GM19328 (cell line): ENCODE measurements at regions not wholly inside any gene's neighbourhood (a gene's known extent, or its start where the extent isn't known, plus 50 kb on each side); places are given as distances from the start of the nearest gene placed in this dataset.

Experiments
- ATAC-seq: cut with Tn5 transposase; IDR thresholded peaks from one replicate; pipeline ENCODE4 v1.9.1; 2021; ENCODE audit warnings: mild to moderate bottlenecking, moderate library complexity; ENCODE audit not compliant: unreplicated experiment

DNA sequence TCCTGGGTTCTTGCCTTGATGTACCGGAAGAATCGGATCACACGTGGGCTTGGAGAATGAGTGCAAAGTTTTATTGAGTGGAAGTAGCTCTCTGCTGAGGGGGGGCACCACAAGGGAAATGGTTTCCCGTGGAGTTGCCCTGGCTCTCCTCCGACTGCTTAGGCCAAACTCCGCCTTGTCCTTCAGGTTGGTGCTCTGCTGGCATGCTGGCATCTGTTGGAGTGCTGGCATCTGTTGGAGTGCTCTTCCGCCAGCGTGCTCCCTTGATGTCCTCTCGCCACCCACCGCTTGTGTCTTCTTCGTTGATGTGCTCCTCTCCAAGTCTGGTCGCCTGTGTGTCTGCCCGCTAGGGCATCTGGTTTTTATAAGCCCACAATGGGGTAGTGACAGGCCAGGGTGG is 317.1 kb upstream of the HSF2 start:
- ATAC-seq = no peak

DNA sequence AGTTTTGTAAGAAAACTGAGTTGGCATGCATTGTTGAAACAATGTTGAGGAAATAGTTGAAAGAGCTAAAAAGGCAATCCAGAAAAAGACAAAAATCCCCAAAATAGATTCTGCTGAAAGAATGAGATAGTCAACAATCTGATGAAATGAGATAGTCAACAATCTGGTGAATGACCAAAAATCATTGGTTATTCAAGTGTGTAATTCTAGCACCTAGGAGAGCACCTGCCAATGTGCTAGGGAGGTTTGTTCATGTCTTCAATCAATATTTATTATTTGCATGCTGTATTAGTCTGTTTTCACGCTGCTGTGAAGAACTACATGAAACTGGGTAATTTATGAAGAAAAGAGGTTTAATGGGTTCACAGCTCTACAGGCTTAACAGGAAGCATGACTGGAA is 307.1 kb upstream of the HSF2 start:
- no peak for ATAC-seq

DNA sequence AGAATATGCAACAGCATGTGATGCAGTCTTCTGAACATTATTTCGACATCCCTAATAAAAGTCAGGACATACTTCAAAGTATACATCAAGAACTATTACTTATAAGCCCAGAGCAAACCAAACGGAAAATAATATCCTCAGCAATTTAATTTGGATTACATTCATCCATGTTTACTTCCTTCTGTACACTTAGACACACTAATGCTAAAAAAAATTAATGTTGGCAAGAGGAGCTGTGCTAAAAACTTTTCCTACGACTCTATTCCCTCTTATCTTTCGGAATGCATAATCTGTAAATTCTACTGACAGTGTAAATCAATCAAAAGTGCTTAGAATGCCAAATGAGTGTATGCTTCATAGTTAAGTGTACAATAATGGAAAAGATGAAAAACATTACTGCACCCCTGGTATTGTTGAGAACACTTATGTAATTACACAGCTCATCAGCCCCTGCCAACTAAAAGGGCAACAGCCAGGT is 301.2 kb upstream of the HSF2 start:
- no peak for ATAC-seq

DNA sequence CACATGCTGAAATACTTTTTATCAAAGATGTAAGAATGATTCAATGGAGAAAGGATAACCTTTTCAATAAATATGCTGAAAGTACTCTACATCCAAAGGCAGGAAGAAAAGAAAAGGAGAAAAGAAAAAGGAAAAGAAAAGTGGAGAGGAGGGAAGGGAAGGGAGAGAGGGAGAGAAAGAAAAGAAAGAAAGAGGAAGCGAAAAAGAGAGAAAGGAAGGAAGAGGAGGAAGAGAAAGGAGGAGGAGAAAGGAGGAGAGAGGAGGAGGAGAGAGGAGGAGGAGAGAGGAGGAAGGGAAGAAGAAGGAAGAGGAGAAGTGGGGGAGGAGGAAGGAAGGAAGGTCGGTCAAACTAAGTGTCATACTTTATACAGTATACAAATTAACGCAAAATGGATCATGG is 297.4 kb upstream of the HSF2 start:
- ATAC-seq = no peak

DNA sequence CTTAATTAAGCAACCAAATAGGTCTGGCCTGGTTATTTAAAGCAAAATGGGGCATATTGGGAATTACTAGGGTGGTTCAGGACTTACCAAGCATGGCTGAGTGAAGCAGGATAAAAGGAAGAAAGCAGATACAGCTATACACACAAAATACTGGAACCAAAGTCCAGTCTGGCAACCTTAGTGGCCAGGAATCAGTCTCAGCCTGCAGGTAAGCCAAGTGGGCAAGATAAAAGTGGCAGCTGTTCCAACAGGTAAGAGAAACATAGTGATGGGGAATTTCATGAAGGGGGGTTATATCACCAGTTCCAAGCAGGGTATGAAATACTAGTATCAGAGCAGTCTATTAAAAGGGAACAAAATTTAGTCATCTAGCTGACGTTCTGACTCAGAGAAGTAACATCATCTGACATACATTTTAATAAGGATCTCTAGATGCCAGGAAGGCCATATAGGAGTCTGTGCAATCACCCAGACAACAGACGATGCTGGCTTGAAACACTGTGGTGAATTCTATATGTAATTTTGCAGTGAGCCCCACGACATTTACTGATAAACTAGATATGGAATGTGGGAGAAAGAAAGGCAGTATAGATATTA is 292.1 kb upstream of the HSF2 start:
- ATAC-seq = no peak

DNA sequence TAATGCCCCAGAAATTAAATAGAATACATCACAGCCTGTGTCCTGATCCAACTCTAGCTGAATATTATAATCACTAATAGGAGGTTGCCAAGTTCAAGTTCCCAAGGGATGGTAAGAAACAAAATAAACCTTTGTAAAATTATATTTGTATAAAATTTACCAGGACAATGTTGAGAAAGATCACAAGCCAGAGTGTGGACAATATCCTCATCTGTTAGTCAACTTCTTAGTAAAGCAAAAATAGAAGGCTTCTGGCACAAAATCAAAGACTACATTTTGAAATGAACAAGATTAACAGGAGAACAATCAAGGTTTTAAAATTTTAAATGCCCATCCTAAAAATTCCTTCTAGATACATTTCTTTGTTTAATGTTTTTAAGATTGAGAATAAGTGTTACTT is 290.4 kb upstream of the HSF2 start:
- no peak for ATAC-seq

DNA sequence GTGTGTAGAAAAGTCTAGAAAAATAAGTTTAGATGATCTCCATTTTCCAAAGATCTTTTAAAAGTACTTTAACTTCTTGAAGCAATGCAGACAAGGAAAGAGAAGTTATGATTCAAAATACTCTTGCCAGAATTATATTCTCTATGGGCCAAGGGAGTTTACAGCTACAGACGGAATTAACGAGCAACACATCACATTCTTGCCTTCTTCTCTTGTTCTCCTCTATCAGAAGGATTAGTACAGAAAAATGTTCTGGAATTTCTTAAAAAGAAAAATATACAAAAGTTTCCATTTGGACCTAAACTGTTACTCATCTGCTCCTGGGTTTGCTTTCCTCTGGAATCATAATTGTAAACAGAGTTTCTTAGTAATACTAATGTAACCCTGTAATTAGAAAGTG is 284.7 kb upstream of the HSF2 start:
- ATAC-seq = no peak

DNA sequence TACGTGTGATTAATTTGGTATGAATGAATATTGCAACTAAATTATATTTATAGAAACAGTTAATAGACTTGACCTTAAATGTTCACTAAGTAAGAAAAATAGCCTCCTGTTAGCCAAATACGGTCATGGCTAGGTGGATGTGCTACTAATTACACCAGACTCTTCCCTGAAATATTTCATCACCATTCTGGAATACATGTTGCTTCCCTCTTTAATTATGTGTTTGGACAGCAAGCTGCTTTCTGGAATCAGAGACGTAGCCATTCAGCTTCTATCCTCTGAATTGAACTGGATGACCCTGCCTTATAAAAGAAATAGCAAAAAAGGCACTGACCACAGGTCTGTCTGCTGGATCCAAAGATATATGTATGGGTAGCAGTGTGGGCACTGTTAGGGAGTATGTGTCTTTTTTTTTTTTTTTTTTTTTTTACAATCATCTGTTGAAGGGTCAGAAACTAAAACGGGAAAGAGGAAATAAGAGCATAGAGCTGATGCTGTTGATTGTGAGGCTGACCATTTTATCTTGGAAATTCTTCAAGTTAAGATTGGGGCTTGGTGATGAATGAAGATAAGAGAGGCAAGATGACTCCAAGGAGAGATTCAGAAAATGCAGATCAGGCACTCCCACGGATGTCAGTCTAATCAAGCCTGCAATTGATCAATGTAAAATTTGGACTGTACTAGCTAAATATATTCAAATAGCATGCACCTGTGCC is 283.2 kb upstream of the HSF2 start:
- ATAC-seq = no peak

DNA sequence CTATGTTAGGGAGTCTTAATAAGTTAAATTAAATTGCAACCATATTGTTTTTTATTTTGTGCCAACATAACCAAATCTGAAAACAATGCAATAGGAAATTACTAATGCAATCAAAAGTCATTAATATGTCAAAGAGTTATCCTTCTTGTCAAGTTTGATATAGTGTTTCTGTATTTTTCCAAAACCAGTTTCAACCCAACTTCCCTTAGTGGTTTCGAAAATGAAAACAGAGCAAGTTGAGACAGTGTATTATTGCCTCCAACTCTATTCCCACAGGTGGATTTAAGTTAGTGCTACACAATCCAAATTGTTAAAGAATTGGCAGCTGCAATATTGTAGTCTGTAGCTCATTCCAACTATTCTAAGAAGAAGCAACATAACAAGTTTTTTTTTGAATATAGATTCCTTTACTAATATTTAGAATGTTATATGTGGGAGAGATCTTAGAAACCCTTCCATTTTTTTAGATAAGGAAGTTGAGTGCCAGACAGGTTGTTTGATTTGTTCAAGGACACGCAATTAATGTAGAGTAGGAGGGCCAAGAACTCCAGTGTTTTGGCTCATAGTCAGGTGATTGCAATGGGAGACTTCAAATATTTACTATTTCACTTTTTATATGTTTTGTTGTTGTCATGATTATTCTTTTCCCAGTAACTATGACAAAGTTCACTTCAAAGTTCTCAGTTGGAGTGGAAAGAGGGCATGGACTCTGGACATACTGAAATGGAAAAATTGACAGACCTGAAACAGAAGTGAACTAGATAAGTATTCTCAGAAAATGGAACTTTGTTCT is 282.4 kb upstream of the HSF2 start:
- no peak for ATAC-seq

DNA sequence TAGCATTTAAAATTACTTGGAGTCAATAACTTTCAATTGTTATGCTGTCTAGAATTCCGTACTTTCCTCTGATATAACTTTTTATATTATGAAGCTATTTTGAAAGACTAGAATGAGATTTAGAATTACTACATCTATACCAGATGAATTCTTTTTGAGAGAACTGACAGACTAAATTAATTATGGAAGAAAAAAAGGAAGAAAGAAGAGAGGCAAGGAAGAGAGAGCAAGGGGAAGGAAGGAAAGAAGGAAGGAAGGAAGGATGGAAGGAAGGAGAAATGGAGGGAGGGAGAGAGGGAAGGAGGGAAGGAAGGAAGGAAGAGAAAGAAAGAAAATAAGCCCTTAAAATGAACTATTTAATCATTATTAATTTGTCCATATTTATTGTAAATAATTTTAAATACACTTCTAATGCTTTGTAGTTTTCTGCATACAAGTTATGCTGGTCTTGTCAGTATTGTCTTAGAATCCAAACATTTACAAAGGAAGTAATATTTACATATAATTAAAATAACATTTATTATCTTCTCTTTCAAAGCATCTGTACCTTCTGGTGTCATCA is 280.4 kb upstream of the HSF2 start:
- no peak for ATAC-seq

DNA sequence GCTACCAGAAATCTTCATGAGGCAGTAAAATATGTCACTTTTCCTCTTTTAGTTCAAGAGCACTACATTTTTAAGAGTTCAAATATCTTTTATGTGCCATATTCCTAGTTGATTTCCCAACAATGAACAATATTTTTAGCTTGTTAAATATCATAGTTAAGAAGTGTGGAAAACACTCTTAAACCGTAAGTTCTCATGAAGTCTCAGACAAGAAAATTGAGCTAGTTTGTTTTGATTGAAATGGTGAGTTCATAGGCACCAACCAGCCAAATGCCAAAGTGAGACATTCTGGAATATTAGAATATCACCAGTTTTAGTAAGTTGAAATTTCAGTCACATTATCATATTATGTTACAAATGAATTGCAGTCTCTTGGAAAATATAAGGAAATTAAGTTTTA is 277.2 kb upstream of the HSF2 start:
- ATAC-seq = no peak

DNA sequence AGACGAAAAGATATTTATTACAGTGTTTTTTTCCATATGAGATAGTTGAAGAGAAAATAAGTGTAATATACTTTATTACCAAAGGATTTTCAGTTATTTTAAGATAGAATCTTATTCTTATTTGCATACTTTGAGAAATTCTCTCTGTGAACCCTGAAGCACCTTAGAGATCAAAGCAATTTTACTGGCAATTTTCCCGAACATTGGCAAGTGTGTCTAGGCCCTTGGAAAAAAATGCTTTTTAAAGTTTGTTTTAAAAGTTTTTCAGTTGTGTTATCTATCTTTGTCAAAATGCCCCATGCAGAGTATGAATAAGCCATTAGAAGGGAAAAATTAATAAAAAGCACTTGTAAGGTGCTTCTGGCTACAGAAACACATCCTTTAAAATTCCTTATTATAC is 276.8 kb upstream of the HSF2 start:
- ATAC-seq = no peak

DNA sequence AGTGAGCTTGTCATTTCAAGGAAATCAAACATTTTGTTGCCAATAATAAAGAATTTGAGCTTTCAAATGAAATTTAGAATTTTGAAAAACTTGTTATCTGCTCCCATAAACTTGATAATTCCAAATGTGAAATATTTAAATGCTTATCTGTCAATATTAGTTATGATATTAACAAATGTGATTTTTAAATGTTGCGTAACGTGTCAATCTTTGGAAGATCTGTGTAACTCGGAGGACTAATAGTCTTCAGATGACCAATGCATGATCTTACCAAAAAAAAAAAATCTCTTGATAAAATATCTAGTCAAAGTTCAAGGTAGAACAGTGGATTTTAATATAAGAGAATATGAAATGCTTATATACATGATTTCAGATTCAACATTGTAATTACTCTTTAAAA is 274.5 kb upstream of the HSF2 start:
- ATAC-seq = no peak

DNA sequence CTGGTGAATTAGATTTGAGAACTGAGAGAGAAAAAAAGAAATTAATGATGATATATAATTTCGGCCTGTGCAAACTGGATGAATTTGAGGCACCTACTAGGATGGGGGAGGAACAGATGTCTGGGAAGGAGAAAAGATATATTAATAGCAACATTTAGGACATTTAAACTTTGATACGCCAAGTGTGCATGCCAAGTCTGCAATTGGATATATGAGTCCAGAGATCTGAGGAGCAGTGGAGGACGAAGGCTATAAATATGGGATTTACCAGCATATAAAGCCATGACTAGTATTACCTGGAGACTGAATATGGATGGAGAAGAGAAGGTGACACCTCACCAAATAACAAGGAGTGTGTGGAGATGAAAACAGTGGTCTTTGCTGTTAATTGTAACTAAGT is 272.6 kb upstream of the HSF2 start:
- ATAC-seq = no peak

DNA sequence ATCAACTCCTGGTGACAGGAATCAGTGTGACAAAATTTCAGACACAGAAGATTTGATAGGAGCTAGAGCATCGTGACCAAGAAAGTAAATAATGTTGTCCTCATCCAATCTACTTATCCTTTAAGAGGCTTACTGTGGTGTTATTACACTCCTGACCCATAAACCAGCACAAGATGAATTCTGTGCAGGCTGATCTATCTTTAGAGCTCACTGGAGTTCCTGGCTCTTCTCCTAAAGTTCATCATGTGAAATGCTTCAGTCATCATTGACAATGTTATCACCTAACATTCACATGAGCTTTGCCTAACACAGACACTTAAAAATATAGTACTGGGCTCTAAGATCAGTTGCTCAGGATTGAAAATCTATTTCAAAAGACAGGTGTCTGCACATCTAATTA is 271.0 kb upstream of the HSF2 start:
- ATAC-seq = no peak

DNA sequence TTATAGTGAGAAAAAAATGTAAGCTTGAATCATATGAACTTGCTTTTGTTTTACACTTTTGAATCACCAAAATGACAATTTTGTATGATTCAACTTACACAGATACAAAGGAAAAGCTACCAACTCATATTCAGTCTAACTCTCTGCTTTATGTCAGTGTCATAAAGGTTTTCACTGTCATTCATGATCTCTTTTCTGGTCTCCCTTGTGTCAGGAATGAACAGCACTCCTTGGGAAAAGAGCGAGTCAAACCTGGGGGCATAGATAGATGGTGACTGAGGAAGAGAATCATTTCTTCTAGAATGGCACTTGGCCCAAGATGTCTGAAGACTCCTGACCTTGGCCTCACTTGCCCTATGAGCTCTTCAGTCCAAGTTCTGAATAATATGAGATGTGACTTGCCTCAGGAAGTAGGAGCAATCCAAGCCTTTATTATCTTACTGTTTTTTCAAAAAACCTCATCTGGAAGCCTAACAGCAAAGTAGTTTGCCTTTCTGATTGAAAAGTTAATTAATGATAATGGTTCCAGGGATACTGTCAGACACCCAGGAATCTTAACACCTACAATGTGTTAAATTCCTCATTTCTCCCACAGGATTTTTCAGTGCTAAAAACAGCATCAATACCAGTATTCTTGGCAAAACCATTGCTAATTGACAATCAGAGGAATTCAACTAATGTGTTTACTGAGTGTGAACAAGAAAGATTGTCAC is 270.0 kb upstream of the HSF2 start:
- no peak for ATAC-seq

DNA sequence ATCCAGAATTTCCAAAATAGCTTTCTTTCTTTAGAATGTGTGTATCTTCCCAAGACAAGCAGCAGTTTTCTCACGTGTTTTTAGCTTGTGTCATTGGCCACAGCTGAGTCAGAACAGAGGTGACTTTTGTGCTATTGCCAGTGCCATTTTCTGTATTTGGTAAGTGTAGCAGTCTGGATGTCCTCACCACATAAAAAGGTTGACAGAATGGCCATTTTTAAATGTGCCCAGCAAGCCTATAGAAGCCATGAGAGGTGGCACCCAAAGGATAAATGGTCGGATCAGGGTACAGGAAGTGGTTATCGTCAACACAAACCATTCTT is 269.5 kb upstream of the HSF2 start:
- ATAC-seq = no peak

DNA sequence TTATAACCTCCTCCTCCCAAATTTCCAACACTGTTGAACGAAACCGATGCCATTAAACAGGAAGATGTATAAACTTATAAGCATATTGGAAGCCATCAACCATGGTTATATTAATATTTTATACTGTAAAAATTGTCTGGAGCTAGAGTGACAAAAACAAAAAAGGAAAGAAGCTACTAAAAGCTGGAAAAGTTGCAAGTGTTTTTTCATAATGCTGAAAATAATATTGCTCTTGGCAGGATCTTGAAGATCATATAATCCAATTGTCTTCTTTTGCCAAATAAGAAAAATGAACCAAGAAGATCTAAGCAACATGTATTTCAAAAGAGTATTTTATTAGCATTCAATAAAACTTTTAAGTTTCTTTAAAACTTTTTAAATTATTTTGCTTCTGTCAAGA is 268.9 kb upstream of the HSF2 start:
- ATAC-seq = no peak

DNA sequence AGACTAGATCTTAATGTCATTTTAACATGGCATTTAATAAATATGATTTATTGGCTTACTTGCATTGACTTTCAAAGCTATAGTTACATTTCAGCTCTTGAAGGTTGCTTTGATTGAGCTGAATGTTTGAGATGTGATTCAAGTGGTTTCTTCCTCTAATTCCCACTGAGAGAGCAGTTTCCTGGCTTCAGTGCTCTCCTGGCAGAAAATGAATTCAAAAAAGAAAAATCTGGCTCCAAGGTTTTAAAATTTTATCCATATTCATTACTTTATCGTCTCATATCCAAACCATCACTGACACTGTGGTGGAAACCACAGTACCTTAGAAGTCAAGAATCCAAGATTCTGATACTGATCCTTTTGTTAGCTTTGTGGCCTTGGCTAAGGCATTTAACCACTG is 263.1 kb upstream of the HSF2 start:
- no peak for ATAC-seq

DNA sequence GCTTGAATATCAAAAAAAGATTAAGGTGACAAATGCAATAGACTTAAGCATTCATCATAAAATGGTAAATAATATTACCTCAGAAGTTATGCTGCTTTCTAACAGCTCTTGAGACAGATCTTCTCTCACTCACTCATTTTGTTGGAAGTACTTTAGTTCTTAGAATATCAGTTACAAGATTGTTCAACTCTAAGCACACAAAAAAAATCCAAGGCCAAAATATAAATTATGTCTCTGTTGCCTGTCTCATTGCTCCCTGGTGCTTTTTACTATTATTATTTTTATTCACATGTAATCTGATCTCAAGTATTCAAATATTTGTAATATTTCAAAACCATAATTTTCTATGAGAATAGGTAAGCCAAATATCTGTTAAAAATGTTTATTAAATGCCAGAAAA is 259.4 kb upstream of the HSF2 start:
- ATAC-seq = no peak

DNA sequence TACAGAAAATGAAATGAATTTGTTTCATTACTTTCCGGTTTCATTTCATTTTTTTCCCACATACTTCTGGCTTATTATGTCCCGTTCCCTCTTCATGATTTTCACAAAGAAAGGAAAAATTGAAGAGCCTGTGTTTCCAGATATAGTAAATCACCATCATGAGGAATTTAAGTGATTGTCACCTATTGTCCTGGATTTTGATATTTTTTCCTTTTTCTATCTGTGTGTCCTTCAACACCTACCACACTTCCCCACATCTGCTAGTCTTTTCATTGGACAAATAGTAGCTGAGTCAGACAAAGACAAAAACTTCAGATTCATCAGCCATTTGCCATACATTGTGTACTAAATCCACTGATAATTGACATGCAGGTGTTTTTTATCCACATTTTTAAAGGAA is 258.2 kb upstream of the HSF2 start:
- ATAC-seq = no peak
